GM06990 (cell line): ENCODE measurements at regions not wholly inside any gene's neighbourhood (a gene's known extent, or its start where the extent isn't known, plus 50 kb on each side); places are given as distances from the start of the nearest gene placed in this dataset.

Experiments used
- DNase-seq: peaks from one replicate; pipeline ENCODE4 v3.0.0-alpha.2; 2011; ENCODE audit not compliant: insufficient read length; ENCODE audit errors: extremely low read depth
- H3K27me3 ChIP-seq: replicated peaks from 2 replicates; pipeline ENCODE4 v1.6.0; 2011; ENCODE audit warnings: low read length; ENCODE audit not compliant: control insufficient read depth, insufficient read depth
- H3K36me3 ChIP-seq: 2 replicates; pipeline ENCODE4 v1.5.1; 2011; ENCODE audit warnings: low read length; ENCODE audit not compliant: control insufficient read depth, insufficient read depth
- H3K4me3 ChIP-seq: replicated peaks from 2 replicates; pipeline ENCODE4 v1.5.1; 2011; ENCODE audit warnings: low read depth, mild to moderate bottlenecking, control low read depth, low read length
- TF ChIP-seq, protein P1 (sequence below): IDR thresholded peaks from 2 replicates; pipeline ENCODE4 v1.5.1; 2011; ENCODE audit warnings: low read length, control low read depth, mild to moderate bottlenecking, inconsistent platforms; ENCODE audit not compliant: insufficient read depth, poor library complexity, severe bottlenecking

DNA sequence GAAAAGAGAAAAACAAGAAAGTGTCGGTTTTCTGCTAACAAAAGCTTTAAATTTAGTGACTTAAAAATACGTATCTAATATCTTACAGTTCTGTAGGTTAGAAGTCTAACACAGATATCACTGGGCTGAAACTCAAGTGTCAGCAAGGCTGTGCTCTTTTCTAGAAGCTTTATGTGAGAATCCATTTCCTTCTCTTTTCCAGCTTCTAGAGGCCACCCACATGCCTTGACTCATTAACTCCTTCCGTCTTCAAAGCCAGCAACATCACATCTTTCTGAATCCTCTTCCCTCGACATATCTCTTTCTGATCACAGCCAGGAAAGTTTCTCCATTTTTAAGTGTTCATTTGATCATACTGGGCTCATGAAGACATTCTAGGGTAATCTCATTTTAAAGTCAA, 262.0 kb downstream of the MAFB start:
- no peaks in the 10 kb centered on the region for H3K27me3 ChIP-seq
- no peak for DNase-seq
- no peak overlapping the region for H3K4me3 ChIP-seq
- TF ChIP-seq, protein P1, sequence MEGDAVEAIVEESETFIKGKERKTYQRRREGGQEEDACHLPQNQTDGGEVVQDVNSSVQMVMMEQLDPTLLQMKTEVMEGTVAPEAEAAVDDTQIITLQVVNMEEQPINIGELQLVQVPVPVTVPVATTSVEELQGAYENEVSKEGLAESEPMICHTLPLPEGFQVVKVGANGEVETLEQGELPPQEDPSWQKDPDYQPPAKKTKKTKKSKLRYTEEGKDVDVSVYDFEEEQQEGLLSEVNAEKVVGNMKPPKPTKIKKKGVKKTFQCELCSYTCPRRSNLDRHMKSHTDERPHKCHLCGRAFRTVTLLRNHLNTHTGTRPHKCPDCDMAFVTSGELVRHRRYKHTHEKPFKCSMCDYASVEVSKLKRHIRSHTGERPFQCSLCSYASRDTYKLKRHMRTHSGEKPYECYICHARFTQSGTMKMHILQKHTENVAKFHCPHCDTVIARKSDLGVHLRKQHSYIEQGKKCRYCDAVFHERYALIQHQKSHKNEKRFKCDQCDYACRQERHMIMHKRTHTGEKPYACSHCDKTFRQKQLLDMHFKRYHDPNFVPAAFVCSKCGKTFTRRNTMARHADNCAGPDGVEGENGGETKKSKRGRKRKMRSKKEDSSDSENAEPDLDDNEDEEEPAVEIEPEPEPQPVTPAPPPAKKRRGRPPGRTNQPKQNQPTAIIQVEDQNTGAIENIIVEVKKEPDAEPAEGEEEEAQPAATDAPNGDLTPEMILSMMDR = no peak
- H3K36me3 ChIP-seq = no peaks in the 10 kb centered on the region

DNA sequence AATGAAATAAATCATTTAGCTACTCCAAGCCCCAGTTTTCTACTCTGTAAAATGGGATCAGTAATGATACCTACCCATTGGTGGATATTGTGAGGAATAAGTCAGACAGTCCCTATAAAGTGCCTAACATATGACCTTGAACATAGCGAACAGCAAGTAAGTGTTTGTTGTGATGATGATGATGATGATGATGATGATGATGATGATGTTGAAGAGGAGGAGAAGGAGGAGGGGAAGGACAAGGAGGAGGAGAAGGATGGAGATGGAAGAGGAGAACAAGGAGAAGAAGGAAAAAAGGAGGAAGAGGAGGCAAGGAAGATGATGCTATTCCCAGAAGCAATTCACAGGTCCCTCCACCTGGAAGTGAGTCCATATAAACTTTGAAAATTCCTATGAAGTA, 264.3 kb downstream of the MAFB start:
- DNase-seq = no peak
- TF ChIP-seq, protein P1 = no peak
- Histone ChIP-seq H3K36me3 (no peaks in the 10 kb centered on the region), H3K27me3 (no peaks in the 10 kb centered on the region), H3K4me3 (no peak overlapping the region)

DNA sequence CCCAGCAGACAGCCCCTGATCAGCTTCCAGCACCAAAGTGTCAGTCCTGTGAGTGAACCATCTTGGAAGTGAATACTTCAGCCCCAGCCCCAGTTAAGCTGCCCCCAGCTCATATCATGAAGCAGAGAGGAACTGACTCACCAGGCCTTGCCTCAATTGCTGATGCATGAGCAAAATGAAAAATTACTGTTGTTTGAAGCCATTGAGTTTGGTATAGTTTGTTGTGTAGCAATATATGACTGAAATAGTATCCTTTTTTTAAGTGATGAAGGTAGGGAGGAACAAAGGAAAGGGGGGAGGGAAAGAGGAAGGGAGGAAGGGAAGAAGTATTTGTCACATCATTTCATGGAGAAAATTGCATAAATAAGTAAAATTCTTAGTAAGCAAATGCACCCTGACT, 266.4 kb downstream of the MAFB start:
- no peak for DNase-seq
- TF ChIP-seq, protein P1 = no peak
- no peaks in the 10 kb centered on the region for H3K36me3 ChIP-seq

DNA sequence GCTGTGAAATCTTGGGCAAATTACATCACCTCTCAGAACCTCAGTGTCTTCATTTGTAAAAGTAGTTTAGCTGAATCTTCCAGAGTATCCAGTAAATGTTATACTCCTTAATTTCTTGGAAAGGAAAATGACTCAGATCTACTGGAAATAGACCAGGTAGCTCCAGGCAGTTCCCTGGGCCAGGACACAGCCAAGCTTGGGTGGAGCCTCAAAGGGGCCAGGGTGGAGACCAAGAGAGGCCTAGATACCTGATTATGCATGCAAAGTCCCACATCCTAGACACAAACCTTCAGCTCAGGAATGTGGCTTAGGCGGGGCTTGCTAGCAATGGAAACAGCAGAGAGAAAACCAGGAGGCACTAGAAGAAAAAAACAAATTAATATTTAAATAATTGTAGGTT, 272.8 kb downstream of the MAFB start:
- TF ChIP-seq, protein P1 = no peak
- H3K36me3 ChIP-seq = no peaks in the 10 kb centered on the region
- no peak for DNase-seq
- H3K4me3 ChIP-seq = no peak overlapping the region
- H3K27me3 ChIP-seq = 0 out of 2 replicates have a peak, but pooled peaks cover 2% of the 10 kb centered on the region

More for the DNA sequence above, 266.4 kb downstream of the MAFB start:
- no peak overlapping the region for H3K4me3 ChIP-seq
- no peaks in the 10 kb centered on the region for H3K27me3 ChIP-seq

DNA sequence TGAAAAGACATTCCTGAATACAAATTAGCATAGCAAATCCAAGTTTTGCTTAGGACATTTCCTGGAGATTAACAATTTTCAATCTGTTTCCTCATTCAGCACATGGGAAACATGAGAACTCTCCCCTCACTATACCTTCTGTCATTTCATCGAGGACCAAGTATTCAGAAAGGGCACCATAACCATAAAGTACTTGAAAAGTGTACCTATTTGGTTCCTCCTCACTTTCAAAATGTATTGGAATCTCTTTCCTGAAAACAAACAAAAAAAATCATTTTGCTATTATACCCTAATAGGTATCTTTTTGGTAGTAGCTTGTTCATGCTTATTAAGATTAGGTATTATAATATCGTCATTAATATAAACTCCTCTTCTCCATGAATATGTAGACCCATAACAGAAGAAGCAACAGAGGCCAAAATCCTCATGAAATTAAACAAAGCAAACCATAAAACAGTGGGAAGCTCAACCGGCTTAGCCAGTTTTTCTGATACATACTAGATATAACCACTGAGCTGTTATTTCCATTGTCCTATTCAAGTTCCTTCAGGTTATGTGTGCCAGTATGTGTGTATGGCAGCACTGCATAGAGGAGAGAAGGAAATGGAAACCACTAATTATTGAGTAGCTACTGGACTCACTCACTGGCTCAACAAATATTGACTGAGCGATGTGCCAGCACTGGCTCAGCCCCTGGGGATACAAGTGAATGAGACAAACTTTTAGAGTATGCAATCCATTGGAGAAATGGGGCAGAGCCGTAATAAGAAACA, 274.0 kb downstream of the MAFB start:
- H3K4me3 ChIP-seq = no peak overlapping the region
- TF ChIP-seq, protein P1 = no peak
- H3K27me3 ChIP-seq = 0 out of 2 replicates have a peak, but pooled peaks cover 2% of the 10 kb centered on the region
- no peaks in the 10 kb centered on the region for H3K36me3 ChIP-seq
- no peak for DNase-seq

DNA sequence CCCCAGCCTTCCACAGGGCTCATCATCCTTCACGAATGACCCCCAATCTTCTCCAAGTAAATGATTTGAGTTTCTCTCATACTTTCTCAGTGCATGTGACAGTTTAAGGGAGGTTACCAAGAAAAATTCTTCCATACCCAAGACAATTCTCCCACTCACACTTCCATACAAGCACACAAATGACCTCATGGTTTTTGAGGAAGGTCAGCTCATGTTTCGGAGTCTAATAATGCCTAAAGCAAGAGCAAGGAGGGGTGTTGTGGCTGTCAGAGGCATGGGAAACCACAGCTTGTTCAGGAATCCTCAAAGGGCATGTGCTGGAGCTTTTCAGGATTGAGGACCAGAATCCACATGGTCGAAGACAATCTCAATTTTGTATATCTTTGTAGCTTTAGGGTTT, 279.0 kb downstream of the MAFB start:
- Histone ChIP-seq H3K4me3 (no peak overlapping the region), H3K27me3 (no peaks in the 10 kb centered on the region), H3K36me3 (no peaks in the 10 kb centered on the region)
- TF ChIP-seq, protein P1 = no peak
- no peak for DNase-seq
